ENCODE measurements at regions not wholly inside any gene's neighbourhood (a gene's known extent, or its start where the extent isn't known, plus 50 kb on each side); places are given as distances from the start of the nearest gene placed in this dataset.

- Histone ChIP-seq H3K36me3 (ENCODE audit: control insufficient read depth, low read length) (no peaks in the 10 kb centered on the region), H3K9me3 (ENCODE audit: control insufficient read depth, insufficient read depth, low read length) (no peaks in the 10 kb centered on the region), H3K4me3 (ENCODE audit: low read length) (no peak overlapping the region), H3K27ac (ENCODE audit: low read depth, low read length) (no peak overlapping the region), H3K79me2 (ENCODE audit: control insufficient read depth, low read length) (no peaks in the 10 kb centered on the region), H3F3A (ENCODE audit: control insufficient read depth, insufficient read depth) (no peaks in the 10 kb centered on the region), H3K4me1 (ENCODE audit: control insufficient read depth, low read length) (no peaks in the 10 kb centered on the region), H3K27me3 (ENCODE audit: control insufficient read depth, low read length) (no peaks in the 10 kb centered on the region; the same call in 1 of the 2 replicates), H3K4me2 (ENCODE audit: low read length) (no peak overlapping the region), H4K20me1 (ENCODE audit: control insufficient read depth, insufficient read depth, low read depth, low read length) (no peaks in the 10 kb centered on the region), H3K9me2 (replicated peaks; ENCODE audit: control insufficient read depth, low read length) (no peaks in the 10 kb centered on the region)
- TF ChIP-seq CTCF (IDR thresholded peaks at IDR 0.05; ENCODE audit: low read depth, low read length, poor library complexity, severe bottlenecking) (peak; percentile 37), EZH2phosphoT487 (IDR thresholded peaks at IDR 0.05; ENCODE audit: borderline replicate concordance, low read length) (no peak)
Measured at GRCh38 chr6:145453376-145453775, 281.9 kb downstream of the EPM2A start.

DNA sequence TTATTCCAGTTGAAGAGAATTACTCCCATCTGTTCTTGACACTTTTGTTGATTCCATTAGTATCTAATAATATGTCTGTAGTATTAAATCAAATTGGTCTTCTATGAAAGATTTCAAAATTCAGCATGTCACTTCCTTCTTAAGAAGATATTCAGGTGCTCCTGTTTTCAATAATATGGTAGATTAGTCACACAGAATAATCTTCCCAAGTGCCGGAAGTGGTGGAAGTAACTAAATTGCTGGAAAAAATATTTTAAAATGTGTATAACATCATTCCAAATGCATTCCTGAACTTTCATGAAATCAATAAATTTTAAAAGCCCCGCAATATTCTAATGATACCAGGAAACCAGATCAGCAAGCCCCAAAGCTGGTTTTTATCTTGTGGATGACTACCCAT is 281.3 kb downstream of the EPM2A start:
- no peak overlapping the region for H3K4me3 ChIP-seq (ENCODE audit: low read length)
- TF ChIP-seq EZH2phosphoT487 (IDR thresholded peaks at IDR 0.05; ENCODE audit: borderline replicate concordance, low read length) (no peak), CTCF (IDR thresholded peaks at IDR 0.05; ENCODE audit: low read depth, low read length, poor library complexity, severe bottlenecking) (no peak)

GRCh38 chr6:145457556-145457955 is 277.8 kb downstream of the EPM2A start:
- H3K4me3 ChIP-seq (ENCODE audit: low read length): no peak overlapping the region
- no peaks in the 10 kb centered on the region for H3K9me2 ChIP-seq (replicated peaks; ENCODE audit: control insufficient read depth, low read length)
- TF ChIP-seq CTCF (IDR thresholded peaks at IDR 0.05; ENCODE audit: low read depth, low read length, poor library complexity, severe bottlenecking) (no peak), EZH2phosphoT487 (IDR thresholded peaks at IDR 0.05; ENCODE audit: borderline replicate concordance, low read length) (no peak)
- no peaks in the 10 kb centered on the region for H3K36me3 ChIP-seq (ENCODE audit: control insufficient read depth, low read length)
- H3K27me3 ChIP-seq (ENCODE audit: control insufficient read depth, low read length): no peaks in the 10 kb centered on the region; the same call in 1 of the 2 replicates
- H3F3A ChIP-seq (ENCODE audit: control insufficient read depth, insufficient read depth): no peaks in the 10 kb centered on the region
- H3K9me3 ChIP-seq (ENCODE audit: control insufficient read depth, insufficient read depth, low read length): no peaks in the 10 kb centered on the region
- H3K4me2 ChIP-seq (ENCODE audit: low read length): no peak overlapping the region
- H4K20me1 ChIP-seq (ENCODE audit: control insufficient read depth, insufficient read depth, low read depth, low read length): no peaks in the 10 kb centered on the region
- no peak overlapping the region for H3K27ac ChIP-seq (ENCODE audit: low read depth, low read length)
- no peaks in the 10 kb centered on the region for H3K79me2 ChIP-seq (ENCODE audit: control insufficient read depth, low read length)
- no peaks in the 10 kb centered on the region for H3K4me1 ChIP-seq (ENCODE audit: control insufficient read depth, low read length)

More for the DNA sequence above, 281.3 kb downstream of the EPM2A start:
- no peaks in the 10 kb centered on the region; the same call in 1 of the 2 replicates for H3K27me3 ChIP-seq (ENCODE audit: control insufficient read depth, low read length)
- H3F3A ChIP-seq (ENCODE audit: control insufficient read depth, insufficient read depth): no peaks in the 10 kb centered on the region
- H3K9me2 ChIP-seq (replicated peaks; ENCODE audit: control insufficient read depth, low read length): no peaks in the 10 kb centered on the region
- no peaks in the 10 kb centered on the region for H3K36me3 ChIP-seq (ENCODE audit: control insufficient read depth, low read length)
- H3K79me2 ChIP-seq (ENCODE audit: control insufficient read depth, low read length): no peaks in the 10 kb centered on the region
- H3K4me2 ChIP-seq (ENCODE audit: low read length): no peak overlapping the region
- H4K20me1 ChIP-seq (ENCODE audit: control insufficient read depth, insufficient read depth, low read depth, low read length): no peaks in the 10 kb centered on the region
- H3K4me1 ChIP-seq (ENCODE audit: control insufficient read depth, low read length): no peaks in the 10 kb centered on the region
- H3K9me3 ChIP-seq (ENCODE audit: control insufficient read depth, insufficient read depth, low read length): no peaks in the 10 kb centered on the region
- H3K27ac ChIP-seq (ENCODE audit: low read depth, low read length): no peak overlapping the region
